H1 (cell line): ENCODE measurements at regions not wholly inside any gene's neighbourhood (a gene's known extent, or its start where the extent isn't known, plus 50 kb on each side); places are given as distances from the start of the nearest gene placed in this dataset.
A peak's percentile ranks its signal among the peaks of the same experiment; 100 is the strongest.

Source experiments
- CTCF ChIA-PET: fragments of 300-600 bp; sonication (Branson Sonifier 250); formaldehyde crosslinking; loops from one replicate; lab custom pipeline; 2021; ENCODE audit not compliant: partially characterized antibody; lab: Charles Lee
- POLR2A ChIA-PET: fragments of 300-600 bp; sonication (Branson Sonifier 250); formaldehyde crosslinking; loops from one replicate; lab custom pipeline; 2021; ENCODE audit warnings: inconsistent platforms; ENCODE audit not compliant: partially characterized antibody; lab: Charles Lee
- DNase-seq, 2 experiments: peaks; one replicate each; pipeline versions ENCODE4 v3.0.0 to v3.0.0-alpha.2; 2010 to 2022; ENCODE audit warnings: low spot score in 2 of 2, low read depth in 1 of 2, mixed read lengths in 1 of 2
- FAIRE-seq: peaks from 2 replicates; lab custom pipeline; 2011; peaks lifted over from hg19 to GRCh38; lab: Jason Lieb, UNC
- H2AFZ ChIP-seq: 2 replicates; pipeline ENCODE4 v1.8.1; 2012; ENCODE audit warnings: low read length, inconsistent platforms
- H2AK5ac ChIP-seq: 2 replicates; pipeline ENCODE4 v1.6.1; 2013; ENCODE audit warnings: low read depth, low read length
- H2BK120ac ChIP-seq: replicated peaks from 2 replicates; pipeline ENCODE3; 2013; ENCODE audit warnings: low read depth, low read length, inconsistent platforms
- H2BK12ac ChIP-seq: 2 replicates; pipeline ENCODE4 v1.6.1; 2013; ENCODE audit warnings: low read depth, low read length
- H2BK15ac ChIP-seq: 2 replicates; pipeline ENCODE4 v1.6.1; 2013; ENCODE audit warnings: low read length
- H2BK20ac ChIP-seq: 2 replicates; pipeline ENCODE4 v1.6.1; 2013; ENCODE audit warnings: low read length
- H2BK5ac ChIP-seq: 2 replicates; pipeline ENCODE4 v1.6.1; 2013; ENCODE audit warnings: low read depth, low read length
- H3K14ac ChIP-seq: 2 replicates; pipeline ENCODE4 v1.6.1; 2013; ENCODE audit warnings: inconsistent platforms; ENCODE audit not compliant: insufficient read length
- H3K18ac ChIP-seq: 2 replicates; pipeline ENCODE4 v1.6.1; 2013; ENCODE audit warnings: low read length; ENCODE audit errors: extremely low read depth
- H3K23ac ChIP-seq: 2 replicates; pipeline ENCODE4 v1.6.1; 2013; ENCODE audit warnings: inconsistent platforms; ENCODE audit not compliant: insufficient read length
- H3K23me2 ChIP-seq: 2 replicates; pipeline ENCODE4 v1.6.1; 2013; ENCODE audit warnings: low read depth, low read length
- H3K27ac ChIP-seq: 2 replicates; pipeline ENCODE4 v1.6.1; 2011; ENCODE audit warnings: low read depth, low read length, inconsistent platforms
- H3K27me3 ChIP-seq, 4 experiments: replicated peaks in 1 of 4; 1 replicate in 1 of 4; 2 replicates in 3 of 4; pipeline versions ENCODE4 v1.6.1 to v1.8.1; 2011 to 2013; ENCODE audit warnings: low read length in 3 of 4, mild to moderate bottlenecking in 3 of 4, inconsistent platforms in 2 of 4, mixed read lengths in 2 of 4, moderate library complexity in 1 of 4; ENCODE audit not compliant: control insufficient read depth in 3 of 4, insufficient read depth in 3 of 4; ENCODE audit errors: extremely low read depth in 1 of 4
- H3K36me3 ChIP-seq, 4 experiments: 2 replicates each; pipeline versions ENCODE4 v1.6.1 to v1.8.1; 2011 to 2013; ENCODE audit warnings: mild to moderate bottlenecking in 4 of 4, low read length in 3 of 4, moderate library complexity in 2 of 4, control low read depth in 1 of 4, inconsistent platforms in 1 of 4; ENCODE audit not compliant: insufficient read depth in 4 of 4, control insufficient read depth in 2 of 4
- H3K4ac ChIP-seq: replicated peaks from 2 replicates; pipeline ENCODE3; 2013; ENCODE audit warnings: low read length, low read depth, mixed read lengths, inconsistent platforms; ENCODE audit not compliant: insufficient read length
- H3K4me1 ChIP-seq, 4 experiments: replicated peaks in 1 of 4; 1 replicate in 1 of 4; 2 replicates in 3 of 4; pipeline versions ENCODE4 v1.6.1 to v1.8.1; 2011 to 2013; ENCODE audit warnings: low read length in 3 of 4, inconsistent platforms in 2 of 4, mixed read lengths in 1 of 4; ENCODE audit not compliant: insufficient read depth in 4 of 4, control insufficient read depth in 3 of 4
- H3K4me2 ChIP-seq, 2 experiments: 2 replicates each; pipeline versions ENCODE4 v1.6.1 to v1.8.1; 2011 to 2013; ENCODE audit warnings: low read depth in 2 of 2, low read length in 2 of 2, control low read depth in 1 of 2, inconsistent platforms in 1 of 2, mild to moderate bottlenecking in 1 of 2; ENCODE audit not compliant: insufficient read depth in 1 of 2
- H3K4me3 ChIP-seq, 4 experiments: fragments of 200-600, 300-600 bp in 1 of 4; sonication (generic), shearing (Covaris generic), sonication (Bioruptor Twin) in 1 of 4; 2 replicates each; pipeline versions ENCODE4 v1.5.1 to v1.8.1; 2011 to 2016; ENCODE audit warnings: low read length in 4 of 4, low read depth in 3 of 4, control low read depth in 2 of 4, inconsistent platforms in 2 of 4, mild to moderate bottlenecking in 2 of 4, mixed read lengths in 1 of 4, moderate library complexity in 1 of 4; ENCODE audit not compliant: insufficient read depth in 2 of 4; ENCODE audit errors: extremely low read depth in 1 of 4
- H3K56ac ChIP-seq: replicated peaks from 2 replicates; pipeline ENCODE3; 2013; ENCODE audit warnings: low read depth, mild to moderate bottlenecking, mixed read lengths, low read length, inconsistent platforms; ENCODE audit not compliant: insufficient read length
- H3K79me1 ChIP-seq: 2 replicates; pipeline ENCODE4 v1.6.1; 2013; ENCODE audit warnings: low read depth, low read length, control low read depth
- H3K79me2 ChIP-seq, 2 experiments: 2 replicates each; pipeline versions ENCODE4 v1.6.1 to v1.8.1; 2012 to 2013; ENCODE audit warnings: low read length in 2 of 2, mild to moderate bottlenecking in 2 of 2, inconsistent platforms in 1 of 2; ENCODE audit not compliant: insufficient read depth in 2 of 2, control insufficient read depth in 1 of 2
- H3K9ac ChIP-seq, 4 experiments: replicated peaks in 1 of 4; 1 replicate in 1 of 4; 2 replicates in 3 of 4; pipeline versions ENCODE4 v1.6.1 to v1.8.1; 2011 to 2013; ENCODE audit warnings: low read depth in 3 of 4, low read length in 3 of 4, control low read depth in 2 of 4, mild to moderate bottlenecking in 2 of 4, moderate library complexity in 2 of 4, inconsistent platforms in 1 of 4; ENCODE audit errors: extremely low read depth in 1 of 4
- H3K9me3 ChIP-seq, 2 experiments: 2 replicates each; pipeline versions ENCODE4 v1.6.1 to v1.8.1; 2012 to 2013; ENCODE audit warnings: mild to moderate bottlenecking in 2 of 2, moderate library complexity in 2 of 2, control low read depth in 1 of 2, inconsistent platforms in 1 of 2, low read depth in 1 of 2, low read length in 1 of 2, mixed read lengths in 1 of 2; ENCODE audit not compliant: insufficient read depth in 2 of 2
- H4K20me1 ChIP-seq, 2 experiments: replicated peaks in 1 of 2; 2 replicates each; pipeline versions ENCODE3 to v1.8.1; 2011 to 2013; ENCODE audit warnings: inconsistent platforms in 2 of 2, low read length in 2 of 2, mild to moderate bottlenecking in 1 of 2; ENCODE audit not compliant: insufficient read depth in 2 of 2, control insufficient read depth in 1 of 2
- H4K5ac ChIP-seq: 2 replicates; pipeline ENCODE4 v1.6.1; 2013; ENCODE audit warnings: low read length, low read depth, mixed read lengths, inconsistent platforms; ENCODE audit not compliant: insufficient read length
- H4K8ac ChIP-seq: 2 replicates; pipeline ENCODE4 v1.8.0; 2013; ENCODE audit warnings: mild to moderate bottlenecking, moderate library complexity, low read length, inconsistent platforms; ENCODE audit not compliant: insufficient read depth; ENCODE audit errors: extremely low read depth
- H4K91ac ChIP-seq: replicated peaks from 2 replicates; pipeline ENCODE3; 2013; ENCODE audit warnings: low read length, mixed read lengths, inconsistent platforms; ENCODE audit not compliant: insufficient read length
- CBX5 ChIP-seq: fragments of 300-800, 300-1000 bp; sonication (generic); IDR thresholded peaks from 2 replicates; pipeline ENCODE4 v1.7.1; 2016; ENCODE audit warnings: antibody characterized with exemption, low read length, low read depth
- CREB1 ChIP-seq: IDR thresholded peaks from 2 replicates; pipeline ENCODE4 v1.6.1; 2012; ENCODE audit warnings: inconsistent platforms
- EP300 ChIP-seq, 2 experiments: IDR thresholded peaks; 1 replicate in 1 of 2; 2 replicates in 1 of 2; pipeline ENCODE4 v1.6.1; 2011 to 2012; ENCODE audit warnings: low read depth in 2 of 2, low read length in 2 of 2, mild to moderate bottlenecking in 2 of 2, borderline replicate concordance in 1 of 2, inconsistent platforms in 1 of 2, moderate library complexity in 1 of 2
- HDAC2 ChIP-seq, 2 experiments: fragments of 300-600 bp in 1 of 2; sonication (generic) in 1 of 2; IDR thresholded peaks; 2 replicates each; pipeline ENCODE4 v1.6.1; 2011 to 2012; ENCODE audit warnings: low read depth in 2 of 2, low read length in 2 of 2, mild to moderate bottlenecking in 2 of 2, moderate library complexity in 2 of 2, borderline replicate concordance in 1 of 2, inconsistent platforms in 1 of 2
- HDAC6 ChIP-seq: IDR thresholded peaks from one replicate; pipeline ENCODE4 v1.7.1; 2012; ENCODE audit warnings: low read depth, mild to moderate bottlenecking, inconsistent platforms, low read length, moderate library complexity
- JUND ChIP-seq: IDR thresholded peaks from 2 replicates; pipeline ENCODE4 v1.6.1; 2011; ENCODE audit warnings: mild to moderate bottlenecking, improper control_type of control experiment, low read length
- MAFK ChIP-seq: IDR thresholded peaks from 2 replicates; pipeline ENCODE4 v1.6.1; 2012; ENCODE audit warnings: low read depth, mild to moderate bottlenecking, improper control_type of control experiment, low read length
- WGBS, 2 experiments: shearing (Covaris generic) in 1 of 2; methylation state at CpG; one replicate each; pipeline versions ENCODE4 v1.1.6 to v1.1.7; 2013 to 2015; ENCODE audit warnings: low lambda C conversion rate in 2 of 2, mixed read lengths in 2 of 2, inconsistent platforms in 1 of 2, low coverage in 1 of 2, missing lambda C conversion rate in 1 of 2; ENCODE audit not compliant: insufficient replicate concordance in 2 of 2, insufficient coverage in 1 of 2, insufficient read length in 1 of 2; ENCODE audit errors: extremely low coverage in 1 of 2, missing lambda C conversion rate in 1 of 2; 5-methylcytosine and 5-hydroxymethylcytosine counted together
- TF ChIP-seq, protein P1 (sequence below), 3 experiments: IDR thresholded peaks; 1 replicate in 2 of 3; 2 replicates in 1 of 3; pipeline versions ENCODE4 v1.5.1 to v1.6.1; 2011; ENCODE audit warnings: low read length in 3 of 3, mild to moderate bottlenecking in 3 of 3, inconsistent platforms in 2 of 3, low read depth in 1 of 3, moderate library complexity in 1 of 3; ENCODE audit not compliant: insufficient read depth in 1 of 3; ENCODE audit errors: control extremely low read depth in 1 of 3

DNA sequence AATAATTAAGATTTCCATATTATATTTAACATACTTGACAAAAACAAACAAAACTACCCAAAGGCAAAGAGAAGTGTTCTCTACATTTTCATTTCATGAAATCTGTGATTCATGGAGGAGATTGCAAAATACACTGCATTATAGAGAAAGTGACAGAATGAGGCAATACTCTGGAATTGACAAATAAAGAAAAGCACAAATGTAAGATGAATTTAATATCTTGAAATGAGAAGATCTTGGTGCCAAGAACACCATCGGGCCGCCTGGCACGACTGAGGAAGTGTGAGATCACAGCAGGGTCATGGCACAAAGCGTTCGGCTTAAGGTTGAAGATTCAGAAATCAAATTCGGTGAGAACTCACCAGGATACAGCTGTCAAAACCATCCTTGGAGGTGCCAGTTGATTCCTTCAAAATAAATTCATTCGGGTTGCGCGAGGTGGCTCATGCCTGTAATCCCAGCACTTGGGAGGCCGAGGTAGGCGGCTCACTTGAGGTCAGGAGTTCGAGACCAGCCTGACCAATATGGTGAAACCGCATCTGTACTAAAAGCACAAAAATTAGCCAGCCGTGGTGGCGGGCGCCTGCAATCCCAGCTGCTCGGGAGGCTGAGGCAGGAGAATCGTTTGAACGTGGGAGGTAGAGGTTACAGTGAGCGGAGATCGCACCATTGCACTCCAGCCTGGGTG, 174.0 kb upstream of the PFKP start:
- DNase-seq (peak in 1 of 2 experiments; percentile 20), FAIRE-seq (no peak)
- H2BK12ac ChIP-seq, result no peak overlapping the region
- TF ChIP-seq HDAC2 (IDR thresholded peaks at IDR 0.05; ENCODE audit: borderline replicate concordance in 1 of 2, low read depth in 2 of 2, low read length in 2 of 2) (no peak), JUND (no peak), HDAC6 (no peak), MAFK (no peak), EP300 (IDR thresholded peaks at IDR 0.05; ENCODE audit: borderline replicate concordance in 1 of 2, low read depth in 2 of 2, low read length in 2 of 2) (no peak), CBX5 (no peak), CREB1 (no peak)
- TF ChIP-seq, protein P1, sequence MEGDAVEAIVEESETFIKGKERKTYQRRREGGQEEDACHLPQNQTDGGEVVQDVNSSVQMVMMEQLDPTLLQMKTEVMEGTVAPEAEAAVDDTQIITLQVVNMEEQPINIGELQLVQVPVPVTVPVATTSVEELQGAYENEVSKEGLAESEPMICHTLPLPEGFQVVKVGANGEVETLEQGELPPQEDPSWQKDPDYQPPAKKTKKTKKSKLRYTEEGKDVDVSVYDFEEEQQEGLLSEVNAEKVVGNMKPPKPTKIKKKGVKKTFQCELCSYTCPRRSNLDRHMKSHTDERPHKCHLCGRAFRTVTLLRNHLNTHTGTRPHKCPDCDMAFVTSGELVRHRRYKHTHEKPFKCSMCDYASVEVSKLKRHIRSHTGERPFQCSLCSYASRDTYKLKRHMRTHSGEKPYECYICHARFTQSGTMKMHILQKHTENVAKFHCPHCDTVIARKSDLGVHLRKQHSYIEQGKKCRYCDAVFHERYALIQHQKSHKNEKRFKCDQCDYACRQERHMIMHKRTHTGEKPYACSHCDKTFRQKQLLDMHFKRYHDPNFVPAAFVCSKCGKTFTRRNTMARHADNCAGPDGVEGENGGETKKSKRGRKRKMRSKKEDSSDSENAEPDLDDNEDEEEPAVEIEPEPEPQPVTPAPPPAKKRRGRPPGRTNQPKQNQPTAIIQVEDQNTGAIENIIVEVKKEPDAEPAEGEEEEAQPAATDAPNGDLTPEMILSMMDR (IDR thresholded peaks at IDR 0.05; ENCODE audit: control extremely low read depth in 1 of 3, insufficient read depth in 1 of 3, low read depth in 1 of 3, low read length in 3 of 3), result no peak
- H3K9ac ChIP-seq, result no peak overlapping the region
- WGBS, 2 experiments, result 95% methylated on average over 21 of the region's 21 CpGs; no CpG with 5 or more reads in 1 of the 2 experiments
- no peak overlapping the region for H4K91ac ChIP-seq
- H2BK120ac ChIP-seq, result no peak overlapping the region
- POLR2A ChIA-PET, result no interaction called here
- no peak overlapping the region for H3K14ac ChIP-seq
- H3K56ac ChIP-seq, result no peak overlapping the region
- H3K23ac ChIP-seq, result no peak overlapping the region
- CTCF ChIA-PET, result interaction anchor here (0.6 kb wide), 1 partner anchor 36 kb away, joined by 5 read pairs; no protein-coding TSS in a partner anchor
- no peak overlapping the region for H2AFZ ChIP-seq
- no peaks in the 10 kb centered on the region for H3K9me3 ChIP-seq
- no peak overlapping the region for H2BK5ac ChIP-seq
- H2BK20ac ChIP-seq, result no peak overlapping the region
- H2AK5ac ChIP-seq, result no peak overlapping the region
- H3K4ac ChIP-seq, result no peak overlapping the region
- no peaks in the 10 kb centered on the region for H3K79me1 ChIP-seq
- H4K20me1 ChIP-seq, result no peaks in the 10 kb centered on the region
- no peaks in the 10 kb centered on the region for H3K79me2 ChIP-seq
- no peaks in the 10 kb centered on the region; a peak in 1 of 7 replicates for H3K27me3 ChIP-seq
- no peak overlapping the region; the same call in 1 of the 2 replicates for H4K8ac ChIP-seq
- no peak overlapping the region for H3K4me2 ChIP-seq
- H4K5ac ChIP-seq, result no peak overlapping the region
- no peak overlapping the region for H2BK15ac ChIP-seq
- no peaks in the 10 kb centered on the region for H3K36me3 ChIP-seq
- H3K18ac ChIP-seq, result no peak overlapping the region
- H3K27ac ChIP-seq, result no peak overlapping the region
- peaks cover 0 to 3% (median 0%) of the 10 kb centered on the region in 4 experiments; a peak in 2 of 7 replicates for H3K4me1 ChIP-seq
- no peak overlapping the region for H3K4me3 ChIP-seq
- no peaks in the 10 kb centered on the region for H3K23me2 ChIP-seq
